ENCODE measurements at regions not wholly inside any gene's neighbourhood (a gene's known extent, or its start where the extent isn't known, plus 50 kb on each side); places are given as distances from the start of the nearest gene placed in this dataset.

DNA sequence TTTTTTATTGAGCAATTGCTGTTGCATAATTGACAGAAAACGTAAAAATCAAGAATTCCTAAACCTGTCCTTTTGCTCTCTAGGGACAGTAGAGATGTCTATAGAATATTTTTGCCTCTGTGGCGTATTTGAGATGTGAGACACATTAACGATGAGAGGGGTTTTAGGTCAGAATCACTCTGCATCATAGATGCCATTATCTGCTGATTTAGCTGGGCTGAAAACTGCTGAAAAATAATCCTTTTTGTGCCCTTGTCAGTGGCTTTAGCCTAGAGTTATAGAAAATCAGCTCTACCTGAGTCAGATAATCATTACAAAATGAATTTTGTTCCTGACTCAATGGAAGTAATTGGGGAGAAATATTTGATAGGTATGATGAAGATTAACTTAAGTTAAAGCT, 767.8 kb upstream of the TENM3 start:
- ATAC-seq = no peak
- H3K4me1 ChIP-seq = no peaks in the 10 kb centered on the region
- H3K4me3 ChIP-seq = no peak overlapping the region
- DNase-seq = no peak
- in situ Hi-C loops (cut with MboI; ENCODE audit: low sequenced_read_pairs in 4 of 4) (no loop called here), intact Hi-C loops (cut with DNase I; ENCODE audit: low total_unique reads) (no loop called here)
- H3K27ac ChIP-seq = no peak overlapping the region
- TF ChIP-seq POLR2A (IDR thresholded peaks at IDR 0.05) = no peak
- TF ChIP-seq, protein P1, sequence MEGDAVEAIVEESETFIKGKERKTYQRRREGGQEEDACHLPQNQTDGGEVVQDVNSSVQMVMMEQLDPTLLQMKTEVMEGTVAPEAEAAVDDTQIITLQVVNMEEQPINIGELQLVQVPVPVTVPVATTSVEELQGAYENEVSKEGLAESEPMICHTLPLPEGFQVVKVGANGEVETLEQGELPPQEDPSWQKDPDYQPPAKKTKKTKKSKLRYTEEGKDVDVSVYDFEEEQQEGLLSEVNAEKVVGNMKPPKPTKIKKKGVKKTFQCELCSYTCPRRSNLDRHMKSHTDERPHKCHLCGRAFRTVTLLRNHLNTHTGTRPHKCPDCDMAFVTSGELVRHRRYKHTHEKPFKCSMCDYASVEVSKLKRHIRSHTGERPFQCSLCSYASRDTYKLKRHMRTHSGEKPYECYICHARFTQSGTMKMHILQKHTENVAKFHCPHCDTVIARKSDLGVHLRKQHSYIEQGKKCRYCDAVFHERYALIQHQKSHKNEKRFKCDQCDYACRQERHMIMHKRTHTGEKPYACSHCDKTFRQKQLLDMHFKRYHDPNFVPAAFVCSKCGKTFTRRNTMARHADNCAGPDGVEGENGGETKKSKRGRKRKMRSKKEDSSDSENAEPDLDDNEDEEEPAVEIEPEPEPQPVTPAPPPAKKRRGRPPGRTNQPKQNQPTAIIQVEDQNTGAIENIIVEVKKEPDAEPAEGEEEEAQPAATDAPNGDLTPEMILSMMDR (IDR thresholded peaks at IDR 0.05 in 4 of 5, conservative IDR thresholded peaks at IDR 0.05 in 1 of 5) = no peak
- no peaks in the 10 kb centered on the region for H3K9me3 ChIP-seq
- no peaks in the 10 kb centered on the region for H3K36me3 ChIP-seq
- H3K27me3 ChIP-seq = no peaks in the 10 kb centered on the region

DNA sequence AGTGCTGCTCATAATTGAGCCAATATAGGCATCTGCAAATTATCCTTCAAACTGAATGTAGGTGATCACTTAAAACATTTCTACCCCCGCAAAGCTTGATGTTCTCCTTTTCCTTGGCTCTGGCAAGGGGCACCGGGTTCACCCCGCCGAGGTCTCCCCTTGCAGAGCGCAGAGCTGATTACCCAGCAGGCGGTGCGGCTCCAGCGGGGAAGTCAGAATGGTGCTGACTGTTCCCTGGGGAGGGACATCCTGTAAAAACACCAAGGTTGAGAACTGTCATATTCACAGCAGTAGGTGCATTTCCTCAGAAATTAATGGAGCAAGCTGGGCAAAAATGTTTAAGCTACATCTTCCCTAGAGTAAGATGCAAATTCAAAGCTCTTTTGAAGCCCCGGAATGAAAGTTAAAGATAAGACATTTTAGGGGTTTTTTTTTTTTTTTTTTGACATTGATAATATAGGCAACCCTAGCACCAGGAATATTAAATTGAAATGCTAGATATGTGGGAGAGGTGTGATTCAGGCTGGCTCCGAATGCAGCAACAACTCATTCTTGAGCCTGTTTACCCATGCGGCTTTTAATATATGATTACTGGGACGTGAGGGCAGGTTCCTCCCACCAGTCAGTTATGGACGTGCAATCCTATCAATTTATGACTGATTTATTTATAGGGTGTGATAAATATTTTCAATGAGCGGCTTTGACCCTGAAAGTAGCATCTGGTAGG, 767.3 kb upstream of the TENM3 start:
- no peak for TF ChIP-seq POLR2A (IDR thresholded peaks at IDR 0.05)
- TF ChIP-seq, protein P1 (IDR thresholded peaks at IDR 0.05 in 4 of 5, conservative IDR thresholded peaks at IDR 0.05 in 1 of 5) = no peak
- Histone ChIP-seq H3K36me3 (no peaks in the 10 kb centered on the region), H3K9me3 (no peaks in the 10 kb centered on the region), H3K27ac (no peak overlapping the region), H3K4me1 (no peaks in the 10 kb centered on the region), H3K4me3 (no peak overlapping the region), H3K27me3 (no peaks in the 10 kb centered on the region)
- ATAC-seq (no peak), DNase-seq (no peak)
- intact Hi-C loops (cut with DNase I; ENCODE audit: low total_unique reads) (no loop called here), in situ Hi-C loops (cut with MboI; ENCODE audit: low sequenced_read_pairs in 4 of 4) (no loop called here)

- no peak for ATAC-seq
Observed at GRCh38 chr4:181476508-181476890, 766.7 kb upstream of the TENM3 start.

DNA sequence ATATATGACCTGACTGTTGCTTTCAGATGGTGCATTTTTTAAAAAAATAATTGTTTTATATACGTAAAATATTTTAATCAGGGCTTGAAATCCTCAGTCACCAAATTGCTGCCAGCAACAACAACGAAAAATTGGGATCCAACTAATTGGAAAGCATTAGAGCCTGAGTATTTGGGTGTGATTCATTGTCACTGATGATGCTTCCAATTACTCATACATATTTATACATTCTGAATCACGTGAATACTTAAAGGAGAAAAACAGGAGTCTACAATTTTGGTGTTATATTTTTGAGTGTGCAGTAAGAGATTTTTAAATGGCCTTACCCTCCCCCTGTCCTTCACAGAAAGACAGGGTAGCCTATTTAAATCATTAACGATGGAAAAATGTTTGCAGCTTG, 765.6 kb upstream of the TENM3 start:
- intact Hi-C loops (cut with DNase I; ENCODE audit: low total_unique reads) = no loop called here
- no peaks in the 10 kb centered on the region for H3K27me3 ChIP-seq
- DNase-seq (no peak), ATAC-seq (no peak)
- no peaks in the 10 kb centered on the region for H3K36me3 ChIP-seq
- no peaks in the 10 kb centered on the region for H3K4me1 ChIP-seq
- no peaks in the 10 kb centered on the region for H3K9me3 ChIP-seq
- no peak overlapping the region for H3K27ac ChIP-seq
- H3K4me3 ChIP-seq = no peak overlapping the region
- TF ChIP-seq POLR2A (IDR thresholded peaks at IDR 0.05) = no peak
- TF ChIP-seq, protein P1 (IDR thresholded peaks at IDR 0.05 in 4 of 5, conservative IDR thresholded peaks at IDR 0.05 in 1 of 5) = no peak
- in situ Hi-C loops (cut with MboI; ENCODE audit: low sequenced_read_pairs in 4 of 4) = no loop called here

More at GRCh38 chr4:181476508-181476890, 766.7 kb upstream of the TENM3 start:
- no peak for TF ChIP-seq POLR2A (IDR thresholded peaks at IDR 0.05)
- TF ChIP-seq, protein P1 (IDR thresholded peaks at IDR 0.05 in 4 of 5, conservative IDR thresholded peaks at IDR 0.05 in 1 of 5) = no peak
- Histone ChIP-seq H3K4me1 (no peaks in the 10 kb centered on the region), H3K36me3 (no peaks in the 10 kb centered on the region), H3K4me3 (no peak overlapping the region), H3K27ac (no peak overlapping the region), H3K9me3 (no peaks in the 10 kb centered on the region), H3K27me3 (no peaks in the 10 kb centered on the region)
- in situ Hi-C loops (cut with MboI; ENCODE audit: low sequenced_read_pairs in 4 of 4) = no loop called here
- intact Hi-C loops (cut with DNase I; ENCODE audit: low total_unique reads) = no loop called here
- no peak for DNase-seq

- Histone ChIP-seq H3K36me3 (no peaks in the 10 kb centered on the region), H3K9me3 (no peaks in the 10 kb centered on the region), H3K27ac (no peak overlapping the region), H3K27me3 (no peaks in the 10 kb centered on the region), H3K4me3 (no peak overlapping the region), H3K4me1 (no peaks in the 10 kb centered on the region)
- intact Hi-C loops (cut with DNase I; ENCODE audit: low total_unique reads) = no loop called here
- TF ChIP-seq POLR2A (IDR thresholded peaks at IDR 0.05) = no peak
- TF ChIP-seq, protein P1 (IDR thresholded peaks at IDR 0.05 in 4 of 5, conservative IDR thresholded peaks at IDR 0.05 in 1 of 5) = no peak
- ATAC-seq (no peak), DNase-seq (no peak)
- in situ Hi-C loops (cut with MboI; ENCODE audit: low sequenced_read_pairs in 4 of 4) = no loop called here
Observed at GRCh38 chr4:181478656-181479055, 764.5 kb upstream of the TENM3 start.

Measured in gastrocnemius medialis (tissue), 4 donors.